HuH-7 (cell line): ENCODE measurements at regions not wholly inside any gene's neighbourhood (a gene's known extent, or its start where the extent isn't known, plus 50 kb on each side); places are given as distances from the start of the nearest gene placed in this dataset.
A peak's percentile ranks its signal among the peaks of the same experiment; 100 is the strongest.

ENCODE experiments used
- DNase-seq: peaks from one replicate; pipeline ENCODE4 v3.0.0; 2011; ENCODE audit warnings: low spot score

DNA sequence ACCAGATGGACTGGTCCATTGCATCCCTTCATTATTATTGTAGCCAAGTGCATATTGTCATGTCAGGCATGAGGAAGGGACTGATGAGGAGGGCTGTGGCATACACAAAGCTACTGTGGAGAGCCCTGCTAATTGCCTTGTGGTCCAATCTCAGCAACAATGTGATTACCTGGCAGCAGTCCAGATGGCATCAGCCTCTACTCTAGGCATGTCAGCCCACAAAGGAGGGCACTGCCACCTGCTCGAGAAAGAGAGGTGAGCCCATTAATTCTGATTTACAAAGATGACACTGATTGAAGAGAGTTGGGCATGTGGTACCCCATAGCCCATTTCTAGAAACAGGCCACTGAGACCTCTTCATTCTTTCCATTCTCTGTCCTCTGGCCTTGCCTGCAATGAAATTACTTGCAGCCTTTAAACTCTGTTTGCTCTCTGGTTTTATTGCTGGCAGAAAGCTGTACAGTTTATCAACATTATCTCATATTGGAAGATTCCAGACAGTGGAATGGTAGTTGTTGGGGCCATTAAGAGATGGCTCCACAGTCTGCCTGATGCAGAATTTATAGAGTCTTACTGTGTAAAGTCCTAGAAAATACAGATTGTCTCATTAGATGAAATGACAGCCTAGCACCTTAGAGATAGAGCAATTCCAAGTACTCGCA is 307.7 kb downstream of the ARPP21 start:
- no peak for DNase-seq

DNA sequence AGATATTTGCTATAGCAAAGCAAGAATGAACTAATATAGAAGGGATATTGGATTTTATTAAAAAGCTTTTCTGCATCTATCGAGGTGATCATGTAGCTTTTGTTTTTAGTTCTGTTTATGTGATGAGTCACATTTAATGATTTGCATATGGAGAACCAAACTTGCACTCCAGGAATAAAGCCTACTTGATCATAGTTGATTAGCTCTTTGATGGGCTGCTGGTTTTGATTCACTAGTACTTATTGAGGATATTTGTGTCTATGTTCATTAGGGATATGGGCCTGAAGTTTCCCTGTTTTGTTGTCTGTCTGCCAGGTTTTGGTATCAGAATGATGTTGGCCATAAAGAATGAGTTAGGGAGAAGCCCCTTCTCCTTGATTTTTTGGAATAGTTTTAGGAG is 310.7 kb downstream of the ARPP21 start:
- no peak for DNase-seq

DNA sequence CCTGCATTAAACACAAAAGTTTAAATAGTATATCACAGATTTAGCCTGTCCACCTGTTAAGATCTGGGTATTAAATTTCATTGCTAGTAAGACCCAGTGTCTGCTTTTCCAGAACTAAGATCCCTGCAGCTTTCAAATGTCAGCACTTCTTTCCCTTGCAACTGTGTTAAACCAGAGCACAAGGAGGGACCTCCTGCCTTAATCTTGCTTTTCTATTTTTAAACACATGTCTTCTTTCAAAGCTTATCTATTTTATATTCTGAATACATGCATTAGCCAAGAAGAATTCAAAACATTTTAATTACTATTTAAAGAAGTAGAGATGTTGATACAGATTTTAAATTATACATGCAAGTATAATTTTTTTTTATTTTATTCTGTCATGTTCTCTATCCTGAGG is 315.1 kb downstream of the ARPP21 start:
- DNase-seq: no peak

DNA sequence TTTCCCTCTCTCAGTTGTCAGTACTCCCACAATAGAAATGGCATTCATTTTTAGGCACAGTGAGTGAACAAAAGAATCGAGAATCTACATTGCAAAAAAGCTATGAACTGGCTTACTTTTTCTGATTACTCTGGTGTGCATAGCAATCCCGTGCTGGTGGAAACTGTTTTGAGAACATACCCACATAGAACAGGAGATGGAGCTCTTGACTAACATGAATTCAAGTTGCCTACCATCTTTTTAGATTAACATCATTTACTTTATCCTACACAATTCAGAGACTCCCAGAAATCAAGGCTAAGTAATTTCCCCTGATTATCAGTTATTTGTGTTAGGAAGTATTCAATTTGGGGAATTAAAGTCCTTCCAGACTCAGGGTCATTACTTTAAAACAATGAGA is 326.6 kb downstream of the ARPP21 start:
- DNase-seq: peak; percentile 6

DNA sequence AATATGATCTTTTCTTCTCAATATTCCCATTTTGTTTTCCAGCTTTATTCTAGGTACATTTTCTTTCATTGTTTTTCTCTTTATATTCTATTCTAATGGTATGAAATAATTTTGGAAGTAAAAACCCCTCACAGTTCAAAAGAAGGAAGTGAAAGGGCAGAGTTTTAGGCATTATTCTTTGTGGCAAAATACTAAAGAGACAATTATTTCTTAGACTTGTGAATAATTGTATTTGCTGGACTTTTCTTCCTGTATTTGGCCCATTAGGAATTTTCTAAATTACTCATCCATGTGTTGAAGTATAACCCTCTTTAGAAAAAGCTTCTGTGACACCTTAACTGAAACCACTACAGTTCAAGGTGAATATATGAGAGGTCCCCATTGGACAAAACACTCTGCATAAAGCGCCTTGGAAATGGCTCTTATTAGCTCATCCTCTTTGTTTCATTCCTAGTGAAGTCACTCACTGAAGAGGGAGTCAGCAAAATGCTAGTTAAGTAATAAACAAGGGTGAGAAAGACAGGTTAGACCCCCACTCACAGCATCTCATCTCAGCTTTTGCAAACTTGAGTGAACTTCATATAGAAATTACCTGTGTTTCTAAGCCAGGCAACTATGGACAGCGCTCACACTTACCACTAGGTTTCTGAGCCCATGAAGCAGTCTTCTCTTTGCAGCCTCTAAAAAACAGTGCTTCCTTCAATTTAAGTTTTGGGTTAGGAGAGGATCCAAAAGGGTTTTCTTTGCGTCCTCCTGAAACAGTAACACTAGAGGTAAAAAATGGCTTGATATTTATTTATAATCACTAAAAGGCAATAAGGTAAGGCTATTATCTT is 327.5 kb downstream of the ARPP21 start:
- DNase-seq: no peak

DNA sequence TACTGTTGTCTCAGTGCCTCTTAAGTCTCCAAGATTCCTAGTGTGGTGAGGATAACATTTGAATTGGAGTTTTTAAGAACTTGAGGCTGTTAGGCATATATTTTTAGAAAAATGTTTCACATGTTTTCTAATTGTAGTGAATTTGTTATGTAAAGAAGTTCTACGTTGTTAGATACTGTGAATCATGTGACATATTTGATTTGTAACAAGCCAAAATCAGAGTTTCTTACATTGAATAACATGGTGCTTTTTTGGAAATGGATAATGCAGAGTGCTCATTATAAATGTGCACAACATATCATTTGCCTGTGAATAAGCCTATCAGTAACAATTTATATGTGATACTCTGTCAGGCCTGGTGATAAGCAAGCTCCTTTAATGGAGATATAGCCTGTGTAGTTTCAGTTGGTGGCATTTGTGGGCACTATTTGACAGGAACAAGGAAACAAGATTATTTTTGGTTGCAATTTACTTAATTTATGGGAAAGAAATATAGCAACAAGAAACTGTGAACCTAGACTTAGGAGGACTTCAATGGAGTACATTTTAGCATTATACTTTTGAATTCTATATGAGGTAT is 328.8 kb downstream of the ARPP21 start:
- DNase-seq: no peak

DNA sequence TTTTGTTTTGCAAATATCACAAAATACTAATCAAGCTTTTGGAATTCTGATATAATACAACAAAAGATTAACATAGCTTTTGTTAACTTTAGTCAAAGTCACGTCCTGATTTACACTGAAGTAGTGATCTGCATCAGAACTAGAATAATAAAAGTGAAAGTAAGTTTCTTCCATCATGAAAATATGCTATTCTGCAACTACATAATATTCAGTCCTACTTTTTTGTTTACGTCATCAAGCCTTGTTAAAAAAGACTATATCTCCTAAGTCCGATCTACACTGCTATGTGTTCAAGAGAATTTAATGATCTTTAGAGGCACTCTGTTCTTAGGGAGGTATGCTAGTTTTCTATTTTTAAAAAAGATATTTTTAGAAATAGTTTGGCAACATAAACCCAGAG is 330.1 kb downstream of the ARPP21 start:
- no peak for DNase-seq

DNA sequence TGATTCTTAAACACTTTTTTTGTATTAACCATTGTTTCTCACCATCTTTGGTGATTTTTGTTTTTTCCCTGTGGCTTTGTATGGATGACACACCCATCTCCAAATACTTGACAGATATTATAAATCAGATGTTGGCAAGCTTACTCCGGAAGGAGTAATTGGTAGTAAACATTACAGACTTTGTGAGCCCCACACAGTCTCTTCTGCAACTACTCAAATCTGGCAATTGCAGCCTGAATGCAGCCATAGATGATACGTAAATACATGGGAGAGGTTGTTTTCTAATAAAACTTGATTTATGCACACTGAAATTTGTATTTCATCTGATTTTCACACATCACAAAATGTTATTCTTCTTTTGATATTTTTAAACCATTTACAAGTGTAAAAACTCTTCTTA is 331.5 kb downstream of the ARPP21 start:
- no peak for DNase-seq

DNA sequence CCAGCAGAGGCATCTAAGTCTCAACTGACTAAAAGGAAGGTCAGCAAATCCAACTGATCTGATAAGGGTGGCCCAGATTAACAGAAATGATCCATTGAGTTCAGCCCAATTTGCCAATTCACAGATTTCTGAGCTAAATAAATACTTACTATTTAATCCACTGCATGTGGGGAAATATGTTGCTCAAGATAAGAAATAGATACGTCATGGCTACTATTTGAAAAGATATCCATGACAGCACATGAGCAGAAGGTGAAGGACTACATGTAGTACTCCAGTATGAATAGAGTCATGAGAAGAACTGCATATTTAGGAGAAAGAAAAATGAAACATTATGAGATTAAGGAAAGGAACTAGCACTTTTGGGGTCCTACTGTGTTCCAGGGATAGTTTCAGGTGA is 332.4 kb downstream of the ARPP21 start:
- no peak for DNase-seq

DNA sequence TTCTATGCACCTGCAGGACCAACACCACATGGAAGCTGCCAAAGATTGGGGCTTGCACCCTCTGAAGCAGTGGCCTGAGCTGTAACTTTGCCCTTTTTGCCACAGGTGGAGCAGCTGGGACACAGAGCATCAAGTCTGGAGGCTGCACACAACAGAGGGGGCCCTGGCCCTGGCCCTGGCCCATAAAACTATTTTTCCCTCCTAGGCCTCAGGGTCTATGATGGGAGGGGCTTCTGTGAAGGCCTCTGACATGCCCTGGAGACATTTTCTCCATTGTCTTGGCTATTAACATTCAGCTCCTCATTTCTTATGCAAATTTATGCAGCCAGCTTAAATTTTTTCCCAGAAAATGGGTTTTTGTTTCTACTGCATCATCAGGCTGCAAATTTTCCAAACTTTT is 335.5 kb downstream of the ARPP21 start:
- no peak for DNase-seq

DNA sequence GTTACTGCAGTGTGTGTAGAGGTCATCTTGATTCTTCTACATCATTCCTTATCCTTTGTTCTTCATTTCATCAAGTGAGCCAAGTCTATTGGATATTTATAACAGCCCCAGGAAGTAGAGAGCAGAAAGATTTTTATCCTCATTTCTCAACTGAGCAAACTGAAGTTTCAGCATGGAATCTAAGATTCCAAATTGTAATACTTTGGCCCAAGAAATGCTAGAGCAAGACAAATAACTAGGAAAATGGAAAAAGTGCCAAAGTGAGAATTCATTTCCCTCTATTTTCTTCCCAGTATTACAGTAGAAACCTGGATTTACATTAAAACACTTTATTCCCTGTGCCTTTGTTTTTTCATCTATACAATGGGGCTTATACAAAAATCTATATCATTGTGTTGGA is 346.8 kb downstream of the ARPP21 start:
- no peak for DNase-seq

DNA sequence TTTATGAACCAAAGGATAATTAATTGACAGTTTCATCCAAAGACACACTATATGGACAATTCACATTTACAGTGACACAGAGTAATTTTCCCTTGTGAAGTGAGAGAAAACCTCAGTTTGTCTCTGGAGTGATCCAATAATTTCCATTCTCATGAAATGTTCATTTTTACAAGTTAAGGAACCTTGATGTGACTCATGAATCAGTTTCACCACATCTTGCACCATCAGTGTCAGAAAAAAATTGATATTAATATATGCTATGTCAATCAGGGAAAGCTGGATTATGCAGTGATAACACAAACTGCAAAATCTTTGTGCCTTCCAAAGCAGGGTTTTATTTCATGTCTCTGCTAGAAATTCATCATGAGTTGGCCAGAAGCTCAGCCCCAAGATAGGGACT is 348.1 kb downstream of the ARPP21 start:
- DNase-seq: no peak

DNA sequence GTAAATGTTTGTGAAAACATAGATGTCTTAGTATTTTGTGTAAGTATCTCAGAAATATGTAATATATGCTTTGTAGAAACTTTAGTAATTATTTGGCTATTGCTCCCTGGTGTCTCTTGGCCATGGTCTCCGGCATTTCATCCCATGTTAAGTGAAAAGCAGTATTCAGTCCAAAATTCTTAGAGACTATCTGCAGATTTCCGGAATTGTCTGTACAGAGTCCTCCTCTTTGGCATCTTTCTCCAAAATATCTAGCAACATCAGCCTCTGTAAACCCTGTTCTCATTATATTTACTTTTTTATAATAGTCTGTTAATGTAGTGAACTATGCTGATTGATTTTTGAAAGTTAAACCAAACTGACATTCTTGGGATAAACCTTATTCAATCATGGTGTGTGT is 352.7 kb downstream of the ARPP21 start:
- no peak for DNase-seq

DNA sequence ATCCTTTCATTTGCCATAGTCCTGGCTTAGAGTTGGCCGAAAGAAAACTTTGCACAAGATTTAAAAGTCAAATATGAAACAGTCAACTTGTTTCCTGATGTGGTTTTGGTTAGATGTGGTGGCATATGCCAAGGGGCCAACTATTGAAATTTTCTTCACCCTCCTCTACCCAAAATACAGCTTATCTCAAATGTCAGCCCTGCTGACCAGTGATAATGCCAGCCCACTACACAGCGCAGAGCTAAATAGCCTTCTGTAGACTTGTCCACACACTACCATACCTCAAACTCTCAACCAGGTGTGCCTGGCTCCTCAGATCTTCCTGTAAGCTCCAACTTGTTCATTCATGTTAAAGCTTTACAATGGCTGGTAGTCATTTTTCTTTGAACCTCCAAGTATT is 368.5 kb upstream of the STAC start:
- no peak for DNase-seq

DNA sequence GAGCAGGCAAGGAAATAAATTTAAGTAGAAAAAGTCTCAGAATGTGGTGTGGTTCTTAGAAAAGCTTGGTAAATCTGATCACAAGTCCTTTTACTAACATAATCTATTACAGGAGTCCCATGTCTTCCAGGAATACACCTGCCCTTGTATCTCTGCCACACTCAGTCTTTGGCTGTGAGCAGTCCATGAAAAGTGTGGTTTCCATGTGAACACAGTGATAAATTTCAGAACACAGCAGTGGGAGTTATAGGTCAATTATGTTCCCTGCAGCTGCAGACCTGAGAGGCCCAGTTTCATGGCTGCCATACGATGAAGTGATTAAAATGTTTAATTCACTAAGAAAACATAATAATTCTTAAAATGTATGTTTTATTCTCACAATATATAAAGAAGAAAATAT is 366.9 kb upstream of the STAC start:
- no peak for DNase-seq

DNA sequence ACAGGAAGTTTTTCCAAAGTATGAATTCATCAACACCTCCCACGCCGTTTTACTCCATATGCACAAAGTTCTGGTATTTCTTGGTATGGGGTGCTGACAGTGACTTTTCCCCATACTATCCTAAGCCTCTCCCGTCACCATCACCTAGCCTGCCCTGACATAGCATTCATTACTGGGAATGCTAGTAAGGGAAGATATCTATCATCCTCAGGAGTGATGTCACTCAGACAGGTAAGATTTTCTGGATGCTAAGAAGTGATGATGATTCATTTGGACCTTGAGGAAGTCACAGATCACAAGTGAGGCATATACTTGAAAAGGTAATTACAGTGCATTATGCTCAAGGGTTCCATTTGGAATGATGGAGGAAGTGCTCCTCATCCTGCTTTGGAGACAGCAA is 355.1 kb upstream of the STAC start:
- DNase-seq: no peak

DNA sequence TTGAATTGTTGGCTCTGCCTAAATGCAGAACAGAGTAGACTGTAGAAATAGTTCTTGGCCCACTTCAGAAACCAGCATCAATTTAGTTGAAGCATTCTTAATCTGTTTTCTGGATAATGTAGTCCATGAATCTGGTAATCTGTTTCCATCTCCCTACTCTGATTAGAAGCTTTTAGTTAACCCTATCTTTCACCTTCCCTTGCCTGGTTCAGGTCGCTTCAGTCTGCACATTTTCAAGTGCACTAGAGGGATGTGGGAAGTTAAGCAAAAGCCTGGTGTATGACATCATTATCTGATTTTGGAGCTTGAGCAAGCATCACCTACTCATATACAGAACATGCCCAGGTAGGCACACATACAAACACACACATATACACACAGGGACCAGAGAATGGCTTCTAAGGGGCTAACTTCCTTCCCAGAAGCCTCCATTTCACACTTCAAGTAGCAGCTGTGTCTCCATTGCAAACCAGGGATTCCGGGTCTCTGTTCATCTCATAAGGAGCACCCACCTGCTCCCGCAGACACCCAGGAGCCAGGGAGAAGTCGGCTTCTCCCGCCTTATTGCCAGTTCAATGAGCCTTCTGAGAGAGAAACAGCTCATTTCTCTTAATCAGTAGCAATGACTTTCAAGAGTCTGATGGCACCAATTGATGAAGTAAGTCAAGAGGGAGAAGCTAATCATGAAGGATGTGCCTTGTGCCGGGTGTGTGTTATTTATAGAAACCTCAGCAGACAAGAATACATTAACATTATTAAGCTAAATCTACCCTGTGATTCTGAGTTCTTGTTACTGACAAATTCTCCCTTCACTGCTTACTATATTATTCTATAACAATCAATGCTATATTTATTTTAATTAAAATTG is 347.9 kb upstream of the STAC start:
- DNase-seq: no peak

DNA sequence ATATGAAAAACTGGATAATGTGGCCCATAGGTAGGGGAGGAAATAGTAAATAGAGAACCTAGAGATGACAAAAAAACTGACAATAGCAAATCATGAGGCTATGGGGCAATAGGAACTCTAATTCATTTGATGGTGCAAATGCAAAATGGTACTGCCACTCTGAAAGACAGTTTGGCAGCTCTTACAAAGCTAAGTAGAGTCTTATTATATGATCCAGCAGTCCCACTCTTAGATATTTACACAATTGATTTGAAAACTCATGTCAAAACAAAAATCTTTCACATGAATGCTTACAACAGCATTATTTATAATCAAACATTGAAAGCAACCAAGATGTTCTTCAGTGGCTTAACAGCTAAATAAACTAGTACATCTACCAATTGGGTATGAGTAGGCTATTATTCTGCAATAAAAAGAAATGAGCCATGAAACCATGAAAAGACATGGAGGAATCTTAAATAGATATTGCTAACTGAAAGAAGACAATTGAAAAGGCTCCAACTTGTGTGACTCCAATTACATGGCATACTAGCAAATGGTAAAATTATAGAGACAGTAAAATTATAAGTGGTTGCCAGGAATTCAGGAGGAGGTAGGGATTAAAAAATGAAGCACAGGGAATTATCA is 321.8 kb upstream of the STAC start:
- DNase-seq: no peak

DNA sequence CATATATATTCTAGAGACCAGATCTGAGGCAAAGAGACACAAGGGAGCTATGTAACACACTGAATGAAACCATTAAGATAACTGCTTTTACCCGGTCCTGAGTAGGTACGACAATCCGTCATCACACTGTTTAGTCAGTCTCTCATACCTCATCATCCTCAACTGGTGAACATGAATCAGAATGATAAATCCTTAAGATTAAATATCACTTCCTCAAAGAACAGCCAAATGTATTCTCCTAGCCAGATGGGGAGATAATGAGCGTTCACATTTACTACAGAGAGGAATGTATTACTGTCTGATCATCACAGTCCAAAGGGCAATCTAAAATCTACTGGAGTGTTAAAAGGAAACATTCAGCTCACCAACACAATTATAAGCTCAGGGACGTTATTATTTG is 319.4 kb upstream of the STAC start:
- DNase-seq: no peak

DNA sequence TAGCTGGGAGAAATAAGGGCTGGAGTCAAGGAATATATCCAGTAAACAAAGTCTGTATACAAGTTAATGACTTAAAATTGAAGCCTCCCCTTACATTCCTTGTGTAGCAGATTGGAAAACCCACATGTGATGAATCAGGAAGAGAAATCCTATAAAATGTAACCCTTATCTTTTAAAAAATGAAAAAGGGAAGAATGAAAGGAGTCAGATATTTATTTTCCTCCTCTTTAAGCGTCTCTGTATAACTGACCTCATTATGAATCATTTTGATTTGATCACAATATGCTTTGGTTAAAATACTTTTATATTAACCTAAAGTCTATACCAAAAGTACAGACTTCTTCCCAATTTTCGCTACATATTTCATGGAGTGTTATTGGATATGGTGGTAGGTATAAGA is 316.3 kb upstream of the STAC start:
- DNase-seq: no peak

DNA sequence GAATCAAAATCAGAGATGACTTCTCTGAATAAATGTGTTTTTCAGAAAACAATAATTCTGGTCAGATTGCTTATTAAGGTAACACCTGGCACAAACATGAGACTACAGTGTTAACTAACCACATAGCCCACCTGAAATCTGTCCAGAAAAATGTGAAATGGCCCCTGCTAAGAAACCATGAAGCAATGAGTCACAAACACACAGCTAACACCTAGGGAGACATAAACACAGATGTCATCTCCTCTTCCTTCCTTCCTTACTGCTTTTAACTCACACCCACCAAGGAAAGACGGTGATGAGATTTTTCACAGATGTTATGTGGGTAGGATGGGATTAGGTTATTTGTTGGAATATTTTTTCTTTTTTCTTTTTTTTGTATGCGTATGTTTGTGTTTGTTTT is 315.0 kb upstream of the STAC start:
- no peak for DNase-seq

DNA sequence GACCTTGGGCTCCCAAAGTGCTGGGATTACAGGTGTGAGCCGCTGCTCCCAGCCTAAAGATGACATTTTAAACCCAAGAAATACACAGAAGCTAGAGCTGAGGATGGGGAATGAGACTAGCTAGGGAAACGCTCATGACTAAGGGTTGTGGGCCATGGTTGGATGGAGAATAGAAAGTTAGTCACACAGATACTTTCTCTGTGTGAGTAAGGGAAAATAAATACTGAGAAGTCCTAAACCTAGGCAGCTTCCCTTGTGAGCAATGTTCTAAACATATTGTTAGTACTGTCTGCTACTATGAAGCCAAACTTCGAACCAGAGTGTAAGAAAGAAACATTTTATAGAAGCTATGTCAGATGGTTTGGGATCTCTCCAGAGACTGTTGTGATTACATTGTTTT is 304.8 kb upstream of the STAC start:
- DNase-seq: no peak
